Umbilical cord (tissue), 1 donor: ENCODE measurements at regions not wholly inside any gene's neighbourhood (a gene's known extent, or its start where the extent isn't known, plus 50 kb on each side); places are given as distances from the start of the nearest gene placed in this dataset.
"Not testable (repeated sequence)": the region's sequence is repeated elsewhere in the genome, so short reads cannot be mapped to it uniquely, and the experiment has no call there.

Experiments
- DNase-seq: peaks from one replicate; pipeline ENCODE4 v3.0.0-alpha.2; 2015; ENCODE audit warnings: low spot score

DNA sequence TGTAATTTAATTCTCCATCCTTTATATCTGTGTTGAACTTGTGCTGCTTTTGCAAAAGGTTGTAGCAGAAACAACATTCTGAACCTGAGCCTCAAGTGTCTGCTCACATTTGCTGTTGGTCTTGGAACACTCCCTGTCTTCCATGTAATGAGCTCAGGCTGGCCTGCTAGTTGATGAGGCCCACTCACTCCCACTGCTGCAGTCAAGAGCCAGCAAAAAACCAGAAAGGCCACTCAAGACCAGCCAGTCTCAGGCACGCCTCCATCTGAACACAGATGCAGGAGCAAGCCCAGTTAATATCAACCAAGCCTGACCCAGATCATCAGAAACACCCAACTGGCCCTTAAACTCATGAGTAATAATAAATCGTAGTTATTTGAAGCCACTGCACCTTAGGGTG lies 342.2 kb upstream of the NFIA start:
- no peak for DNase-seq

DNA sequence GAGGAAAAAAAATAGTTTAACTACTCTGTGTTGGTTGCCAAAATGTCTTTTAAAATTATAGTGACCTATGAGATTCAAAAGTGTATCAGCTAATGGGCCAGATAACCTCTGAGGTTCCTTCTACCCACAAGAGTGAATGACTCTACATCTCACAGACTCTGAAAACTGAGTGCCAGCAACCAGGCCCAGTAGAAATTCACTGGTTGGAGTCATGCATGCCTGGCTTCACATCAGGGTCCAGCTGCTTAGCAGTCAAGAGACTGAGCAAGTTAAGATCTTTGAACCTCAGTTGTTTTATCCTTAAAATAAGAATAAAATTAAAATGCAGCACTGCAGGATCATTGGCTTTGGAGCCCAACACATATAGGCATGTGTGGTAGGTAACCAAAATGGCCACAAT lies 342.6 kb upstream of the NFIA start:
- no peak for DNase-seq

DNA sequence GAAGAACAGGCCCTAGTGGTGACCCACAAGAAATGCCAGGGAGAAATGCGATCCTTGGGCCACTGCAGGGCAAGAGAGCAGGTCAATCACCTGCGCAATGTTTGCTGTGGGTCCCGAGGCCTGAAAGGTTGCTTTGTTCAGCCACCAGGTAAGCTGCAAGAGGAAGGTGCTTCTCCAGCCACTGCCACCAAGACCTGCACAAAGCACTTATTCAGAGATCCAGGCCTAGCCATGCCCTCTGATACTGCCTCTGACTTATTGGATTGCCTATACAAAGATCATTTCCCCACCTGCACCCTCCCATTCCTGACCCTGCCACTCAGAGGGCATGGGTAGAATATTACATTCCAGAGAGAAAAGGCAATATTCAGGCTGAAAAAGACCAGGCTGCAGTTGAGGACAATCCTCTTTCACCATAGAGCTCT lies 349.4 kb upstream of the NFIA start:
- no peak for DNase-seq

DNA sequence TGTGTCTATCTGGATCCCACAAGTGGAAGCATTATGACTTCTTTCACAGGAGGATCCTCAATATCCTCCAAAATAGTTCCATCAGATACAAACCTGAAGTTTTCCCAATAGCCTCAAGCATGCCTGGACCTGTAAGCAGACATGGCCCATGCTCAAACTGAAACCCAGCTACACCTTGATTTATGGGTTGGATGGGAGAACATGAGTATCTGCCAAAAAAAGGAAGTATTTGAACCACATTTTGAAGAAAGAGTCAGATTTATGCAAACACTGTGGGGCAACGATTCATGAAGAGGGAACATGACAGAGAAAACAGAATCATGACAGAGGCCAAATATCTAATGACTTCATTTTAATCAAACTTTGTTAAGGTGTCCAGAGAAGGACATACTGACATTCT lies 351.0 kb upstream of the NFIA start:
- no peak for DNase-seq

DNA sequence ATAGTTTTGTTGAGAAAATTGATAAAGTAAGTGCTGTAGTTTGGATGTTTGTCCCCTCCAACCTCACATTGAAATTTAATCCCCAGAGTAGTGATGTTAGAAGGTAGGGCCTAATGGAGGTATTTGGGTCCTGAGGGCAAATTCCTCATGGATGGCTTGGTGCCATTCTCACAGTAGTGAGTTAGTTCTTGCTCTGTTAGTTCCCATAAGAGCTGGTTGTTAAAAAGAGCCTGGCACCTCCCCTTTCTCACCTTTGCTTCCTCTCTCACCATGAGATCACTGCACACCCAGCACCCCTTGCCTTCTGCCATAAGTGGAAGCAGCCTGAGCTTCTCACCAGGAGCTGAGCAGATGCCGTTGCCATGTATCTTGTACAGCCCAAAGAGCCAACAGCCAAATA lies 354.8 kb upstream of the NFIA start:
- DNase-seq, result no peak

DNA sequence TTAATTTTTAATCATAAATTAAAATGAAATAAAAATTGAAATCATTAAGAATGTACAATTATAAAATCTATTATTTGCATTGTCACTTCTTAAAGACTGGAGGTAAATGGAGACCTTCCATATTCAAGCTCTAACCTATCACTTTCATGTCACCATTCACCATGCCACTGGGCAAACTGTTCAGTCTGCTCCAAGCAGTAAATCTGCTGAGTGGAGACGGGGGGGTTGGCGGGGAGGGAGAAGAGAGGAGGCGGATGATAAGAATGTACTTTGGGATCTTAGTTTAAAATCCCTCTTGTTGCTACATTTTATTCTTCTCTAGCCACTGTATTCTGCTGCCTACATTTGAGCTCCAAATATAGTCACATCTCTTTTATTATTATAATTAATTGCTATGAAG lies 365.9 kb upstream of the NFIA start:
- no peak for DNase-seq

DNA sequence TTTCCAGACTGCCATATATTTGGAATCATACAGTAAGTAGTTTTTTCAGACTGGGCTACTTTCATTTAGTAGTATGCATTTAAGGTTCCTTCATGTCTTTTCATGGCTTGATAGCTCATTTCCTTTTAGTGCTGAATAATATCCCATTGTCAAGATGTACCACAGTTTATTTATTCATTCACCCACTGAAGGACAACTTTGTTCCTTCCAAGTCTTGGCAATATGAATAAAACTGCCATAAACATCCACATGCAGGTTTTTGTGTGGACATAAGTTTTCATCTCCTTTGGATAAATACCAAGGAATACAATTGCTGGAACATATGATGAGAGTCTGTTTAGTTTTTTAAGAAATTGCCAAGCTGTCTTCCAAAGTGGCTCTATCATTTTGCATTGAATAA lies 366.4 kb upstream of the NFIA start:
- no peak for DNase-seq

DNA sequence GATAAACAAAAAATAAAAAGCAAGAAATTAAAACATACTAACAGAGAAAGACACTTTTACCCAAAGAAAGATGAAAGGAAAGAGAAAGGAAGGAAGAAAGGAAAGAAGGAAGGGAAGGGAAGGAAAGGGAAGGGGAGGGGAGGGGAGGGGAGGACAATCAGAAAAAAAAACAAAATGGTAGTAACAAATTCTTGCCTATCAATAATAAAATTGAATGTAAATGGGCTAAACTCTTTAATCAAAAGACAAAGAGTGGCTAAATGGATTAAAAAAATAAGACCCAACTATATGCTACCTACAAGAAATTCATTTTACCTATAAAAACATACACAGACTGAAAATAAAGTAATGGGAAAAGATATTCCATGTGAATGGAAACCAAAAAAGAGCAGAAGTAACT lies 372.9 kb upstream of the NFIA start:
- DNase-seq, result no peak

DNA sequence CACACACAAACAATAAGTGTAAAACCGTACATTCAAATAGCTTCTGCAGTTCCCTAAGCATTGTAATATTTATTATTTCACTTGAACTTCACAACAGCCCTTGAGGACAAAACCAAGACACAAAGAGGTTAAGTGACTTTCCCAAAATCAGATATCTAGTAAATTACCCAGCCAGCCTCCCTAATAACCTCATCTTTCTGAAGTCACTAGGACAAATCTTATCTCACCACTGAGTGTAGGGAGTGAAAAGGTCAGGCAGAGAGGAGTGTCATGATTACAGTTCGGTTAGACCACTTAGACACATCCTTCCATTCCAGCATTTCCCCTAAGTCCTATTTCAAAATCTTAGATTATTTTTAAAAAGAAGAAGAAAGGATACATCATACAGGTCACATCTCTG lies 377.3 kb upstream of the NFIA start:
- no peak for DNase-seq

DNA sequence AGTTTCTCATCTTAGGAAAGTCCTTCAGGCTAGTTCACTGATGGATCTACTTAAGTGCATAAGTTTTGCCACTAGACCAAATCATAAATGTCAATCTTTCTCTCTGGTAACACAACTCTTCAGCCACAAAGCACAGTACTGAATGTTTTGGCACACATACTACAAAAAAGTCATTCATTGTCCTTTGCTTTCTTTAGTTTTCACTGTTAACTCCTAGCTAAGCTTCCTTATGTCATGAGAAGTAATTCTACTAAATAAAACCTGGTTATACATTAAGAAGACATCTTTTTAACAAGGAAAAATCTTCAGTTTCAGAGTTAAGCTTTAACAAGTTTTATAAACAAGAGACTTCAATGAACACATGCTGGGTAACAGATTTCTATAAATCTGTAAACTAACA lies 379.2 kb upstream of the NFIA start:
- DNase-seq, result no peak

DNA sequence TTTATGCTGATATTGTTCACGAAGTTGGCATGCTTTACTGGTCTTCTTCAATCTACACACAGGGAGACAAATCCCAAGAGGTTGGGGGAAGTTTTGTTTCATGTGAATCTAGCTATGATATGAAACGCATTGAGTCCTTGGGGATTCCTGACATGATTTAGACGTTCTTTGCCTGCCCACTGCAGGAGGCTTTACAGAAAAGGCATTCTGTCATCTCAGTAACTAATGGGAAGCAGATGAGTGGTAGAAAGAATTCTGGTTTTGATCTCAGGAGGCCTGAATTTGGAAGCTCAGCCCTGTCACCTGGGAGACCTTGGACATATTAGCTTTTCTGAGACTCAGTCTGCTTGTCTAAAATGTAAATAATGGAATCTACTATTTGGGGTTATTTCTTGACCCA lies 383.0 kb upstream of the NFIA start:
- DNase-seq, result no peak

DNA sequence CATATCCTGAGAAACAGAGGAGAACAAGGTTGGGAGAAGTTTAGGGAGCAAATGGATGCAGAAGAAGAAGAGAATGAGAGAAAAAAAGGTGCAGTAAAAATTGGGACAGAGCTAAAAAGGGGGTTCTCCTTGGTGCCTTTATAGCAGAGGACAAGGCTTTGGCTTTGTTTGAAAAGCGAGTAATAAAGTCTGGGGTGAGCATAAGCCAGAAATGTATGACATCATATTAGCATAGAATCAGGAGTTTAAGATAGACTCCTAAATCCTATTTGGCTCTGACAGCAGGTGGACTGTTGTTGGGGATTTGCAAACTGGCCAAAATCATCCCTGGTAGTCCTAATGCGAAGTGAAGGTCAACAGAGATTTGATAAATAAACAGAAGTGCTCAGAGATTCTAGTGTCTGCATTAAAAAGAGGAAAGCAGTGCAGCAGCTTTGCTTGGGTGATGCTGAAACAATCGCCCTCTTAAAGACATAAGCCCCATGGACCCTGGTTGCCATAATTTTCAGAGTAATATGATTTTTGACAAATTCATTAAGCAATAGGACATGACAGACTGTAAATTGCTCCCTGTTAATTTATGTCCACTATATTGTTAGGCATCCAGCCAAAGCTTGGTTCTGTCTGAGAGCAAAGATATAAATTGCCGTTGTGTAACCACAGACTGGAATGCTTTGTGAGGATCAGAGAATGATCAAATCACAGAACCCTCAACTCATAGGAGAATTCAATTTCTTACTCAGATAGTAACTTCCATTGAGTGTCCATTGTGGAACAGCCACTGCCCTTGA lies 385.0 kb upstream of the NFIA start:
- DNase-seq, result peak; percentile 25

DNA sequence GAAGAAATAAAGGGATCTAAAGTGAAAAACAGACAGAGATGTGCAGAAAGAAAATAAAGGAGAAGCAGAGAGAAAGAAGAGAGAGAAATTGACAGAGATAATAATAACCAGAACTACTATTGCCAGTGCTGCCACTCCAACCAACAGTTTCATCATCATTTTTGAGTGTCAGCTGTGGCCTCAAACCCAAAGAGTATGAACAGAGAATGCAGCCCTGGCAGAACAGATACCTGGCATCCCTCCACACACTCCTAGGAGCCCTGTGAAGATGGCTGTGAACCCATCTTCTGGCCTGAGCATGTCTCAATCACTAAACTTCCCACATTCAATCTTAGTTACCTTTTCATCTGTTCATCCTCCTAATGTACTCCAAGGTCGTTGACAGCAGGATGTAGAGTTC lies 385.8 kb upstream of the NFIA start:
- DNase-seq, result no peak

DNA sequence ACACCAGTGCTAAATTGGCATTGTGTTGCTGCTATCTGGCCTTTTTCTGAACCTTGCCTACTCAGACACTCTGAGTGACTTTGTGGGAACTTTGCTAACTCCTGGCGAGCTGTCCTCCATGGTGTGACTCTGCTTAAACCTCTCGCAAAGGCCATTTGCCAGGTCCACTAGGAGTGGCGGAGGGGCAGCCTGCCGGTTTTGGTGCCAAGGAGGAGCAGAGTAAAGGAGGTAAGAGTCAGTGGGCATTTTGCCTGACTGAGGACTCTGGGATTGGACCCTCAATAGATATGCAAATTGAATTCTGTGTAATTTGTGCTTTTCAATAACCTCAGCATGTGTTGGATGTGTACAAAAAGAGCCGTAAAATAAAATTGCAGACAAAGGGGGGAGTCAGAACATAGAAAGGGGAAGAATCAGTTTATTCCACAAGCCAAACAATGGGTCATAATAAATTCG lies 386.6 kb upstream of the NFIA start:
- no peak for DNase-seq

DNA sequence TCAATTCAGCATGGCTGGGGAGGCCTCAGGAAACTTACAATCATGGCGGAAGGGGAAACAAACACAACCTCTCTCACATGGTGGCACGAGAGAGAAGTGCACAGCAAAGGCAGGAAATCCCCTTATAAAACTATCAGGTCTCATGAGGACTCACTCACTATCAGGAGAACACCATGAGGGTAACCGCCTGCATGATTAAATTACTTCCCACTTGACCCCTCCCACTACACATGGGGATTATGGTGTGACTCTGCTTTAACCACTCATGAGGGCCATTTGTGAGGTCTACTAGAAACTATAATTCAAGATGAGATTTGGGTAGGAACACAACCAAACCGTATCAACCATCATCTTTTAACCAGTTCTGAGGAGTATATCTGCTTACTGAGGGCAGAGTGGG lies 387.4 kb upstream of the NFIA start:
- DNase-seq, result no peak

DNA sequence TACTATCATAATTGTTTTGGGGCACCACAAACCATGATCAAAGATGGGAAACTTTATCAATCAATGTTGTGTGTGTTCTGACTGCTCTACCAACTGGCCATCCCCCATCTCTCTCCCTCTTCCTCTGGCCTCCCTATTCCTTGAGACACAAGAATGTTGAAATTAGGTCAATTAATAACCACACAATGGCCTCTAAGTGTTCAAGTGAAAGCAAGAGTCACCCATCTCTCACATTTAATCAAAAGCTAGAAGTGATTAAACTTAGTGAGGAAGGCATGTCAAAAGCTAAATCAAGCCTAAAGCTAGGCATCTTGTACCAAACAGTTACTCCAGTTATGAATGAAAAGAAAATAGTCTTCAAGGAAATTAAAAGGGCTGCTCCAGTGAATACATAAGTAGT lies 390.3 kb upstream of the NFIA start:
- no peak for DNase-seq

DNA sequence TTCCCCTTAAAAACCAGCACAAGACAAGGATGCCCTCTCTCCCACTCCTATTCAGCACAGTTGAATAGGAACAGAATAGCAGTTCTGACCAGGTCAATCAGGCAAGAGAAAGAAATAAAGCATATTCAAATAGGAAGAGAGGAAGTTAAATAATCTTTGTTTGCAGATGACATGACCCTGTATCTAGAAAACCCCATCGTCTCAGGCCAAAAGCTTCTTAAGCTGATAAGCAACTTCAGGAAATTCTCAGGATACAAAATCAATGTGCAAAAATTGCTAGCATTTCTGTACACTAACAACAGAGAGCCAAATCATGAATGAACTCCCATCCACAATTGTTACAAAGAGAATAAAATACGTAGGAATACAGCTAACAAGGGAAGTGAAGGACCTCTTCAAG lies 394.1 kb upstream of the NFIA start:
- not testable (repeated sequence) for DNase-seq

DNA sequence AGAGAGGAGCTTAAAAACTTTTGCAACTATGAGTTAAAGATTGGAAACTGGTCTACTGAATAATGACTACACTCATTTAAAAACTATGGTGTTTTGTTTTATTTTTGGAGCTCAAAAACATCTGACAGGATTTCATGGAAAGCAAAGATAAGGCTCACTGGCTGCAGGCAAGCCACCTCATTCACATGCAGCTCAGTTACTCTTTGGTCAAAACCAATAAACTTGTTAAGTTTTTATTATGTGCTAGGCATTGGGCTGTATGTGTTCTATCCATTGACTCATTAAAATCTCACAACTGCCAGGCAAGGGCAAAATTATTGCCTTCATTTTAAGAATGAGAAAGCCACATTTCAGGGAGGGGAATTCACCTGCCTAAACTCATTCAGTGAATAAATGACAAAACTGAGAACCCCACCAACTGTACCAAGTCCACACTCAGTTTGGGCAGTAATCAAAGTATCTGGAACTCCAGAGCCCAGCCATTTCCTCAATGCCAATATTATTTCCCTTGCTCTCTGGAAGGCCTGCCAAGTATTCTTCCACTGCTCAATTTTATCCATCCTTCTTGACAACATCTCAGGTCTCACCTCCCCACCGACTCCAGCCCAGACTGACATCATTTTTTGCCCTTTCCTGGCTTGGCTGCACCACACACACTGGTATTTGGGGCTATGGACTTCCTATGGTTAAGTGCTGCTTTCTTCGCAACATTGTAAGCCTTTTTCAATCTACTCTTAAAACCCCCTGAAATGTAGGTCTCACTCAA lies 401.1 kb upstream of the NFIA start:
- DNase-seq, result no peak

DNA sequence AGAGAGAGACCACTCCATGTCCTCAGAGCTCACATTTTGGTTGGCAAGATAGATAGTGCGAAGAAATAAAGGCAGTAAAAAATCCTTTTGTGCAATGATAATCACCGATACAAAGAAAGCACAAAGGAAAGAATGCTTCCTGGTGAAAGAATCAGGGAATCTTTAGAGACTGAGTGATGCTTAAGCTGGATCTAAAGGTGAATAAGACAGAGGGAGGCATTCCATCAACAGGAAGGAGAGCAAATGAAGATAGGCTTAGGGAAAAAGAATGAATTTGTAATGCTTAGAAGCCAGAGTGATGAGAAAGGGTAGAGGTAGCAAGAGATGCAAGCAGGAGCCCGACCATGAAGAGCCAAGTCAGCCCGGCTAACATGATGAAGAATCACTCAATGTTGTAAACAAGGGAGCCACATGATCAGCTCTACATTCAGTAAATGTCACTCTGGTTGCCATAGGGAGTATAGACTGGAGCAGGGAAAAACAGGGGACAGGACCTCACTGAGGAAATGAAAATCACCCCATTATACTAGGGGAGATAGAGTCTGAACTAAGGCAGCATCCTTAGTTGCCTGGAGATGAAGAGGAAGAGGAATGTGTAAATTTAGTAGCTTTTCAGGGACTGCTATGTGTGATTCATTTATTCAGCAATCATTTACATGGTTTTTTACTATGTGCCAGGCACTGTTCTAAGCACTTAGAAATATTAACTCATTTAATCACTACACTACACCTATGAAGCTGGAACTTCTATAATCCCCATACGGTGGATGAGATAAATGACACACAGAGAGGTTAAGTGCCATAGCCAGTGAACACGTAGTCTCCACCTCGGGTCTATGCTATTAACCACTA lies 402.6 kb upstream of the NFIA start:
- DNase-seq, result no peak

DNA sequence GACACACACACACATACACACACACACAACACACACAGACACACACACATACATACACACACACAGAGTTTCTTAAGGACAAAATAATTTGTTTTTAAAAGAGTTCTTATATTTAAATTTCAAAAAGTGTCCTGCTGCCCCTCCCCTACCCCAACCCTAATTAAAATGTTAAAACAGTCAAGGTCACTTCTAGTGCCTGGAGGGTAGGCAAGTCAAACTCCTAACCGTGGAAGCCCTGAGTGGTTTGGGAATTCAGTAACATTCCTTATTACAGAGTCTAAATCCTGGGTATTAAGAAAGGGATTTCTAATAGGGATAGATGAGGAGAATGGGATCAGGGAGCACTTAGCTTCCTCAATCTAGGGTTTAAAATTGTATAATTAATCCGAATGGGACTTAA lies 403.6 kb upstream of the NFIA start:
- no peak for DNase-seq

DNA sequence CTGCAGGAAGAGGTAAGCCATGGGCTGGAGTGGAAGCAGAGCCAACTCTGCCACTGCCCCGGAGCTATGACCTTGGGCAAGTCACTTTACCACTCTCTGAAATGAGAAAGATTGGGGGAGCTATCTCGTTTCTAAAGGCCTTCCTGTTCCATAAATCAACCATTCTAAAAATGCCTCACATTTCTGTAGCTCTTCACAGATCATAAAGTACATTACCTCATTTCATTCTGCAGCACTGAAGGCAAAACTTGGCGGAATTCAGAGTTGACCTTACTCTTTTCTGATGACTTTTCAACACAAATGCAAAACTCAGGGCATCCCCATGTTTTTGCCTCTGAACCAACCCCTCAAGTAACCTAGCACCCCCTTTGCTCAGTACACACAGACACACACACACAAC lies 404.0 kb upstream of the NFIA start:
- DNase-seq, result no peak

DNA sequence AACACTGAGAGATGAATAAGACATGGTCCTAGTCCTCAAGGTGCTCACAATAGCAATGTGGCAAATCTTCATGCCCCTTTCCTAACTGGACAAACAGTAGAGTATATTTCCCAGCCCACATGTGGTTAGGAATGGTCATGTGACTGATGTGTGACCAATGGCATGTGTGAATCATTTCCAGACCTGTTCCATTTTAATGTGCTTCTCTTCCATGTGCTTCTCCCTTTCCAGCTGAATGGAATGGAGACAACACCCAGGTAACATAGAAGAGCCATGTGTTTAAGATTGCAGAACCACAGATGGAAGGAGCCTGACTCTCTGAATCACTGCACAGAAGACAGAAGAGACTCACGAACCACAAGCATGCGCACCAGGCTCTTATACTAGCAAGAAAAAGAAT lies 409.9 kb upstream of the NFIA start:
- no peak for DNase-seq
